ENCODE measurements at regions not wholly inside any gene's neighbourhood (a gene's known extent, or its start where the extent isn't known, plus 50 kb on each side); places are given as distances from the start of the nearest gene placed in this dataset.

- TF ChIP-seq CTCF (optimal IDR thresholded peaks at IDR 0.05 in 1 of 3, IDR thresholded peaks at IDR 0.05 in 1 of 3, conservative IDR thresholded peaks at IDR 0.05 in 1 of 3; ENCODE audit: extremely low read depth in 1 of 3, insufficient read depth in 2 of 3, low read length in 3 of 3) (no peak), EZH2 (IDR thresholded peaks at IDR 0.05; ENCODE audit: low read length) (no peak)
Observed at GRCh38 chr1:20425622-20426021, 60.4 kb downstream of the CAMK2N1 start.

All from keratinocyte (primary cell).